C4-2B (cell line): ENCODE measurements at regions not wholly inside any gene's neighbourhood (a gene's known extent, or its start where the extent isn't known, plus 50 kb on each side); places are given as distances from the start of the nearest gene placed in this dataset.

ENCODE experiments used
- CTCF ChIP-seq: fragments of 450-650 bp; conservative IDR thresholded peaks from 2 replicates; pipeline ENCODE4 v1.5.1; 2017; ENCODE audit warnings: mild to moderate bottlenecking
- ZFX ChIP-seq: fragments of 450-650 bp; IDR thresholded peaks from 2 replicates; pipeline ENCODE4 v1.6.1; 2017

GRCh38 chr7:52410032-52410431 is 625.4 kb upstream of the POM121L12 start:
- no peak for TF ChIP-seq CTCF
- no peak for TF ChIP-seq ZFX
